K562 (cell line): ENCODE measurements at regions not wholly inside any gene's neighbourhood (a gene's known extent, or its start where the extent isn't known, plus 50 kb on each side); places are given as distances from the start of the nearest gene placed in this dataset.

ENCODE experiments used
- ATF7 ChIP-seq: fragments of 450-650 bp; IDR thresholded peaks from 2 replicates; pipeline ENCODE4 v1.7.1; 2014; ENCODE audit warnings: mild to moderate bottlenecking, moderate library complexity
- CEBPB ChIP-seq: fragments of 450-650 bp; IDR thresholded peaks from 2 replicates; pipeline ENCODE4 v1.6.1; 2016; ENCODE audit warnings: missing genetic modification characterization, missing compliant biosample characterization
- CEBPG ChIP-seq, 3 experiments: fragments of 200-800 bp in 1 of 3; sonication (Bioruptor generic) in 1 of 3; sonication (generic) in 1 of 3; formaldehyde crosslinking in 1 of 3; IDR thresholded peaks in 2 of 3; conservative IDR thresholded peaks in 1 of 3; 2 replicates each; pipeline versions ENCODE4 v1.6.1 to v1.8.0; 2016 to 2022; ENCODE audit warnings: missing compliant biosample characterization in 2 of 3, missing genetic modification characterization in 2 of 3, mild to moderate bottlenecking in 1 of 3, missing genetic modification reagents in 1 of 3
- FOXK2 ChIP-seq, 2 experiments: fragments of 450-650 bp; IDR thresholded peaks in 1 of 2; conservative IDR thresholded peaks in 1 of 2; 2 replicates each; pipeline ENCODE4 v1.6.1; 2016; ENCODE audit warnings: low read depth in 2 of 2, mild to moderate bottlenecking in 1 of 2
- JUN ChIP-seq, 2 experiments: sonication (generic) in 1 of 2; formaldehyde crosslinking in 1 of 2; IDR thresholded peaks; 2 replicates each; pipeline versions ENCODE4 v1.6.1 to v1.8.0; 2012 to 2022; ENCODE audit warnings: borderline replicate concordance in 2 of 2, mild to moderate bottlenecking in 2 of 2, improper control_type of control experiment in 1 of 2, low read depth in 1 of 2, low read length in 1 of 2, missing genetic modification reagents in 1 of 2
- MLLT1 ChIP-seq, 2 experiments: fragments of 450-650 bp; IDR thresholded peaks; 2 replicates each; pipeline ENCODE4 v1.6.1; 2016
- MTA1 ChIP-seq: fragments of 450-650 bp; IDR thresholded peaks from 2 replicates; pipeline ENCODE4 v1.6.1; 2017; ENCODE audit warnings: borderline replicate concordance
- PML ChIP-seq: IDR thresholded peaks from 2 replicates; pipeline ENCODE4 v1.6.1; 2012; ENCODE audit warnings: low read length, inconsistent platforms
- POLR2AphosphoS2 ChIP-seq: IDR thresholded peaks from 2 replicates; pipeline ENCODE4 v1.6.1; 2012; ENCODE audit warnings: low read length, improper control_type of control experiment
- TBP ChIP-seq: optimal IDR thresholded peaks from 2 replicates; pipeline ENCODE3; 2011; ENCODE audit warnings: low read depth, low read length, improper control_type of control experiment
- TFAM ChIP-seq: fragments of 250-450 bp; sonication (Bioruptor Pico); conservative IDR thresholded peaks from 2 replicates; pipeline ENCODE4 v1.5.0; 2021; ENCODE audit warnings: mild to moderate bottlenecking, moderate library complexity
- THRAP3 ChIP-seq: fragments of 450-650 bp; IDR thresholded peaks from 2 replicates; pipeline ENCODE4 v1.6.1; 2016; ENCODE audit warnings: mild to moderate bottlenecking, inconsistent platforms, borderline replicate concordance
- ZNF518B ChIP-seq: fragments of 250-450 bp; sonication (Bioruptor Pico); IDR thresholded peaks from 2 replicates; pipeline ENCODE4 v1.5.0; 2021; ENCODE audit warnings: mild to moderate bottlenecking, moderate library complexity
- TF ChIP-seq, protein P1 (sequence below), 2 experiments: fragments of 450-650 bp; IDR thresholded peaks; 2 replicates each; pipeline ENCODE4 v1.6.1; 2018; ENCODE audit warnings: mild to moderate bottlenecking in 2 of 2, low read depth in 1 of 2; ENCODE audit not compliant: partially characterized antibody in 2 of 2

DNA sequence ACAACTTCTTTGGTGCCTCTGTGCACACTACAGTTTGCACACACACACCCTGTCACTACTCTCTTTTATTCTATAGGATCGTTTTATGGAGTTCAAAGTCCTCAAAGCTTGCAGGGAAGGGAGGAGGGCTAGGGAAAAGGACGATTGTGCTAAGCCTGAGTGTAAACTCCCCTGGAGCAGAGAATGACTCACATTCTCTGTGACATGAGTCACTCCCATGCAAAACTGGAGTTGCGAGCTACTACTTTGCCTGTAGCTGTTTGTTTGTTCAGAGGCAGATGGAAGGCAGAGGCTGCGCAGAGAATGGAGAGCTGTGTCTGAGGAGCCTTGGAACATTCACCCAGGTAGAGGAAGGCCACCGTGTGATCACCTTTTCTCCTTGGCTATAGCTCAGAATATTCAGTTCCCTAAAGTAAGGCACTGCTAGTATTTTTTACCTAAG is 80.5 kb upstream of the MBNL2 start (continued):
- TF ChIP-seq CEBPG (CRISPR knock-in tag; IDR thresholded peaks at IDR 0.05) (no peak), CEBPG (tag; conservative IDR thresholded peaks at IDR 0.05 in 1 of 2, IDR thresholded peaks at IDR 0.05 in 1 of 2) (no peak), ATF7 (peak; percentile 55; the same call in 1 of the 2 replicates), ZNF518B (CRISPR knock-in tag) (no peak), JUN (IDR thresholded peaks at IDR 0.05; ENCODE audit: borderline replicate concordance, low read depth, low read length) (peak; percentile 97), JUN (CRISPR knock-in tag; IDR thresholded peaks at IDR 0.05; ENCODE audit: borderline replicate concordance) (no peak), TBP (peak; percentile 18), PML (no peak), MTA1 (no peak), POLR2AphosphoS2 (no peak), FOXK2 (conservative IDR thresholded peaks at IDR 0.05 in 1 of 2, IDR thresholded peaks at IDR 0.05 in 1 of 2; ENCODE audit: low read depth in 2 of 2) (peak; percentile 57 to 60), MLLT1 (IDR thresholded peaks at IDR 0.05) (peak in 1 of 2 experiments; percentile 57; a peak in 1 of 4 replicates), CEBPB (no peak), THRAP3 (no peak), TFAM (CRISPR knock-in tag) (no peak)
- TF ChIP-seq, protein P1, sequence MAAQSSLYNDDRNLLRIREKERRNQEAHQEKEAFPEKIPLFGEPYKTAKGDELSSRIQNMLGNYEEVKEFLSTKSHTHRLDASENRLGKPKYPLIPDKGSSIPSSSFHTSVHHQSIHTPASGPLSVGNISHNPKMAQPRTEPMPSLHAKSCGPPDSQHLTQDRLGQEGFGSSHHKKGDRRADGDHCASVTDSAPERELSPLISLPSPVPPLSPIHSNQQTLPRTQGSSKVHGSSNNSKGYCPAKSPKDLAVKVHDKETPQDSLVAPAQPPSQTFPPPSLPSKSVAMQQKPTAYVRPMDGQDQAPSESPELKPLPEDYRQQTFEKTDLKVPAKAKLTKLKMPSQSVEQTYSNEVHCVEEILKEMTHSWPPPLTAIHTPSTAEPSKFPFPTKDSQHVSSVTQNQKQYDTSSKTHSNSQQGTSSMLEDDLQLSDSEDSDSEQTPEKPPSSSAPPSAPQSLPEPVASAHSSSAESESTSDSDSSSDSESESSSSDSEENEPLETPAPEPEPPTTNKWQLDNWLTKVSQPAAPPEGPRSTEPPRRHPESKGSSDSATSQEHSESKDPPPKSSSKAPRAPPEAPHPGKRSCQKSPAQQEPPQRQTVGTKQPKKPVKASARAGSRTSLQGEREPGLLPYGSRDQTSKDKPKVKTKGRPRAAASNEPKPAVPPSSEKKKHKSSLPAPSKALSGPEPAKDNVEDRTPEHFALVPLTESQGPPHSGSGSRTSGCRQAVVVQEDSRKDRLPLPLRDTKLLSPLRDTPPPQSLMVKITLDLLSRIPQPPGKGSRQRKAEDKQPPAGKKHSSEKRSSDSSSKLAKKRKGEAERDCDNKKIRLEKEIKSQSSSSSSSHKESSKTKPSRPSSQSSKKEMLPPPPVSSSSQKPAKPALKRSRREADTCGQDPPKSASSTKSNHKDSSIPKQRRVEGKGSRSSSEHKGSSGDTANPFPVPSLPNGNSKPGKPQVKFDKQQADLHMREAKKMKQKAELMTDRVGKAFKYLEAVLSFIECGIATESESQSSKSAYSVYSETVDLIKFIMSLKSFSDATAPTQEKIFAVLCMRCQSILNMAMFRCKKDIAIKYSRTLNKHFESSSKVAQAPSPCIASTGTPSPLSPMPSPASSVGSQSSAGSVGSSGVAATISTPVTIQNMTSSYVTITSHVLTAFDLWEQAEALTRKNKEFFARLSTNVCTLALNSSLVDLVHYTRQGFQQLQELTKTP (IDR thresholded peaks at IDR 0.05; ENCODE audit: low read depth in 1 of 2, partially characterized antibody in 2 of 2): peak in 1 of 2 experiments; percentile 61
